Tibial nerve (tissue), 4 donors: ENCODE measurements at regions not wholly inside any gene's neighbourhood (a gene's known extent, or its start where the extent isn't known, plus 50 kb on each side); places are given as distances from the start of the nearest gene placed in this dataset.

ENCODE experiments used
- DNase-seq, 2 donors: peaks; one replicate each; pipeline ENCODE4 v3.0.0-alpha.2; 2019; ENCODE audit warnings: low spot score in 2 of 2
- H3K27ac ChIP-seq, 4 donors: fragments of 200-600 bp; sonication (generic) in 3 of 4; one replicate each; pipeline ENCODE4 v1.5.1; 2017 to 2019; ENCODE audit warnings: mild to moderate bottlenecking in 1 of 4
- H3K27me3 ChIP-seq, 2 donors: fragments of 200-600 bp; sonication (generic) in 1 of 2; one replicate each; pipeline versions ENCODE4 v1.5.1 to v1.6.0; 2017 to 2019
- H3K36me3 ChIP-seq, 3 donors: fragments of 200-600 bp; sonication (generic); one replicate each; pipeline ENCODE4 v1.5.1; 2018 to 2019
- H3K4me1 ChIP-seq, 4 donors: fragments of 200-600 bp; sonication (generic) in 3 of 4; one replicate each; pipeline ENCODE4 v1.5.1; 2017 to 2019
- H3K4me3 ChIP-seq, 4 donors: fragments of 200-600 bp; sonication (generic) in 3 of 4; one replicate each; pipeline ENCODE4 v1.5.1; 2017 to 2019; ENCODE audit warnings: mild to moderate bottlenecking in 1 of 4, moderate library complexity in 1 of 4
- H3K9me3 ChIP-seq, 4 donors: fragments of 200-600 bp; sonication (generic) in 3 of 4; one replicate each; pipeline ENCODE4 v1.5.1; 2017 to 2019
- CTCF ChIP-seq, 5 experiments: fragments of 200-600 bp in 3 of 5; fragments of 450-650 bp in 2 of 5; sonication (generic) in 3 of 5; IDR thresholded peaks; one replicate each; pipeline ENCODE4 v1.5.1; 2016 to 2019; ENCODE audit warnings: antibody characterized with exemption in 5 of 5, mild to moderate bottlenecking in 3 of 5, moderate library complexity in 2 of 5
- EP300 ChIP-seq, 2 donors: sonication (generic); formaldehyde crosslinking; IDR thresholded peaks; one replicate each; pipeline ENCODE4 v1.6.1; 2017; ENCODE audit warnings: antibody characterized with exemption in 2 of 2, mild to moderate bottlenecking in 1 of 2
- POLR2A ChIP-seq, 2 donors: fragments of 450-650 bp; IDR thresholded peaks; one replicate each; pipeline ENCODE4 v1.6.1; 2017; ENCODE audit warnings: antibody characterized with exemption in 2 of 2, mild to moderate bottlenecking in 2 of 2, moderate library complexity in 2 of 2
- WGBS, 2 donors: methylation state at CpG; one replicate each; pipeline ENCODE4 v1.1.5; 2018; 5-methylcytosine and 5-hydroxymethylcytosine counted together

GRCh38 chr17:63376949-63377348 lies 69.2 kb downstream of the CYB561 start:
- 91 to 100% methylated on average over 3 of the region's 3 CpGs for WGBS, 2 donors
- TF ChIP-seq EP300 (IDR thresholded peaks at IDR 0.05) (no peak), POLR2A (IDR thresholded peaks at IDR 0.05) (no peak), CTCF (IDR thresholded peaks at IDR 0.05) (no peak)
- DNase-seq = no peak

GRCh38 chr17:63378411-63379375 lies 67.4 kb downstream of the CYB561 start:
- TF ChIP-seq EP300 (IDR thresholded peaks at IDR 0.05) = no peak
- TF ChIP-seq CTCF (IDR thresholded peaks at IDR 0.05) = no peak
- no peak for TF ChIP-seq POLR2A (IDR thresholded peaks at IDR 0.05)
- peaks cover 0 to 22% (median 0%) of the 10 kb centered on the region in 3 donors for H3K36me3 ChIP-seq
- H3K27ac ChIP-seq = no peak overlapping the region
- no peak for DNase-seq
- no peaks in the 10 kb centered on the region for H3K27me3 ChIP-seq
- H3K4me1 ChIP-seq = peaks cover 0 to 11% (median 4%) of the 10 kb centered on the region in 4 donors
- H3K4me3 ChIP-seq = no peak overlapping the region
- no peaks in the 10 kb centered on the region for H3K9me3 ChIP-seq
- 66 to 76% methylated on average over 3 of the region's 3 CpGs for WGBS, 2 donors

More at GRCh38 chr17:63376949-63377348, 69.2 kb downstream of the CYB561 start:
- peaks cover 0 to 11% (median 4%) of the 10 kb centered on the region in 4 donors for H3K4me1 ChIP-seq
- H3K4me3 ChIP-seq = no peak overlapping the region
- no peak overlapping the region for H3K27ac ChIP-seq
- H3K9me3 ChIP-seq = no peaks in the 10 kb centered on the region
- no peaks in the 10 kb centered on the region for H3K27me3 ChIP-seq
- peaks cover 0 to 22% (median 0%) of the 10 kb centered on the region in 3 donors for H3K36me3 ChIP-seq

- H3K4me1 ChIP-seq = peaks cover 0 to 11% (median 4%) of the 10 kb centered on the region in 4 donors
- no peak overlapping the region for H3K4me3 ChIP-seq
- no peaks in the 10 kb centered on the region for H3K9me3 ChIP-seq
- DNase-seq = no peak
- WGBS, 2 donors = 77 to 96% methylated on average over 5 of the region's 5 CpGs
- no peak overlapping the region for H3K27ac ChIP-seq
- peaks cover 0 to 27% (median 0%) of the 10 kb centered on the region in 3 donors for H3K36me3 ChIP-seq
- no peaks in the 10 kb centered on the region for H3K27me3 ChIP-seq
- TF ChIP-seq CTCF (IDR thresholded peaks at IDR 0.05) (no peak), POLR2A (IDR thresholded peaks at IDR 0.05) (no peak), EP300 (IDR thresholded peaks at IDR 0.05) (no peak)
Measured at GRCh38 chr17:63379636-63380035, 66.5 kb downstream of the CYB561 start.

GRCh38 chr17:63381101-63381729 lies 64.9 kb downstream of the CYB561 start:
- no peak for DNase-seq

More at GRCh38 chr17:63381101-63381729, 64.9 kb downstream of the CYB561 start:
- H3K27me3 ChIP-seq = no peaks in the 10 kb centered on the region
- H3K4me3 ChIP-seq = no peak overlapping the region
- 89 to 91% methylated on average over 4 of the region's 4 CpGs for WGBS, 2 donors
- peaks cover 0 to 11% (median 4%) of the 10 kb centered on the region in 4 donors for H3K4me1 ChIP-seq
- no peaks in the 10 kb centered on the region for H3K9me3 ChIP-seq
- H3K27ac ChIP-seq = no peak overlapping the region
- H3K36me3 ChIP-seq = peaks cover 0 to 27% (median 0%) of the 10 kb centered on the region in 3 donors
- no peak for TF ChIP-seq EP300 (IDR thresholded peaks at IDR 0.05)
- TF ChIP-seq POLR2A (IDR thresholded peaks at IDR 0.05) = no peak
- no peak for TF ChIP-seq CTCF (IDR thresholded peaks at IDR 0.05)
